HG03095 (cell line): ENCODE measurements at regions not wholly inside any gene's neighbourhood (a gene's known extent, or its start where the extent isn't known, plus 50 kb on each side); places are given as distances from the start of the nearest gene placed in this dataset.

ENCODE experiments used
- ATAC-seq: cut with Tn5 transposase; IDR thresholded peaks from one replicate; pipeline ENCODE4 v1.9.1; 2021; ENCODE audit warnings: moderate library complexity; ENCODE audit not compliant: unreplicated experiment

DNA sequence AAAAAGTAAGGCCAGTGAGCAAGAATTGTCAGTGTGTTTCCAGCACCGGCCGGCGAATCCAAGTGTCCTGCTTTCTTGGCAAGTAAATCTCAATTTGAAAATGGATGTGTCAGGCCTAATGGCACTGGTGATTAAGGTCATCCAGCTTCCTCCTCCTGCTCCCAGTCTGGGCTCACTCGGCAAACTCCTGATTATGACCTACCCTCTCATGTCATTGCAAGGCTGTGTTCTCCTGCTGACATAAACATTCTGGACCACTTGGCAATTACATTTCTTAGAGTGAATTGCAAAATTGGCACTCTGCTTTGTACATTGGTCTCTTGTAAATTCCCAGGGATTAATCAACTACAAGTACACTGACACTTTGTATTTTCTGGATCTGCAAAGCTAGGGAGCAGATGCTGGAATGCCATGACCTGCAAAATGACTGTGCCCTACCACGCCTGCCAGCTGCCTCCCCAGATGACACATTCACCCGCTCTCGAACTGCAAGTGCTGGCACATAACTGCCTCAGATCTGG is 473.8 kb downstream of the KIF20B start:
- no peak for ATAC-seq

DNA sequence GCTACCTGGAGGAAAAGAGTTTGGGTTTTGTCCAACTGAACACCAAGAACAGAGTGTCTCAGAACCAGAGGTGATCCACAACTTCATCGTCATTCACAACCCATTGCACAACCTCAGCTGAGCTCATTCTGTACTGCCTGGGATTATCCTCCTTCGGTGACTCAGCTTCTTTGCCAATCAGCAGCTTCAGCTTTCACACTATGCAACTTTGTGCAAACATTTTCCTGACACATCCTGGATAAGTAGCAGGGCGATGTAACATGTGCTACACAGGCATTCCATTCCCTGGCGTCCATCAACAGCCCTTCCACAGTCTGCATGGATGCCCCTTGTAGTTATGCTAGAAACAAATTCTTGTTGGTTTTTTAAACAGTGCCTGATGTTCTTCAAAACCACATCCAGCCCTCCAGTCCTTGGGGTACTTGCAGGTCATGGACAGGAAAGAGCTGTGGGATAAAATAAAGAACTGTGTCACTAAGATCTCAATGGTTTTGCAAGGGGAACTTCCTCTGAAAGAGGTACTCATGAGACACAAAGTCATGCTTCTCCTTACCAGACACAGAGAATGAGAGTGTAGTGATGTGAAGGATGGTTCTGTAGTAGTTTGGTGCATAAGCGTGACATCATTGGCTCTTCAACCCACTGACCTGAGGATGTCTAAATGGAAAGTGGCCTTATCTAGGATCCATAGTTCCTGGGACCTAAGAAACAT is 478.5 kb downstream of the KIF20B start:
- ATAC-seq = no peak

DNA sequence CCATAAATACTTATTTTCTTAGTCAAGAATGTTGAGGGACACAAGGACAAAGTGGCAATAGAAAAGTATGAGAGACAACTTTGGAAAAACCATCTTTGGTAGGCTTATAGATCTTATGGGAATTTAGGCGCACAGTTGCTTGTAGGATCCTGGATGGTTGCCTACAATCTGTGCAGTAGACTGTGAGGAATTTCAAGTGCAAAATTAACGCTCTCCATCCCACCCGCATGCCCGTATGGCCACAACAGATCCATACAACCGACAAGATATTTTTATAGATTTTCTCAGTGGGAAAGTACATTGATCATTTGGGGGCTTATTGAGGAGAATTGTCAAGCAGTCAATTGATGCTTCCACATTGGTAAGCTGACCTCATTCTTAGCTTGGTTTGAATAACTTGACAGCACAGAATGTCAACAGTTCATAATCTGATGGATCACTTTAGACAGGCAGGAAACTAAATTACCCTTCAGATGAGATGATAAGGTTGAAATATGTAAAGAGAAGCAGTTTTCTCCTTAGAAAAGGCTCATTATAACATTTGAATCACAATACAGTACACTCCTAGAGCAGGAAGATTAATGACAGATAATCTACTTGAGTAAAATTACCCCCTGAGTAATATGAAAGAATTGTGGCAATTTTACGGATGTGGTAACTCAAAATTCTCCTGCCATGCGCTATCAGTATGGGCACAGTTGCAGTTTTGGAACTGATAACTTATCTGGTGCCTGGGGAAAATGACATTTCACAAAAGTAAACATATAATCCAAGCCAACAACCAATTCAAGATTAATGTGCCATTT is 479.7 kb downstream of the KIF20B start:
- ATAC-seq = no peak

DNA sequence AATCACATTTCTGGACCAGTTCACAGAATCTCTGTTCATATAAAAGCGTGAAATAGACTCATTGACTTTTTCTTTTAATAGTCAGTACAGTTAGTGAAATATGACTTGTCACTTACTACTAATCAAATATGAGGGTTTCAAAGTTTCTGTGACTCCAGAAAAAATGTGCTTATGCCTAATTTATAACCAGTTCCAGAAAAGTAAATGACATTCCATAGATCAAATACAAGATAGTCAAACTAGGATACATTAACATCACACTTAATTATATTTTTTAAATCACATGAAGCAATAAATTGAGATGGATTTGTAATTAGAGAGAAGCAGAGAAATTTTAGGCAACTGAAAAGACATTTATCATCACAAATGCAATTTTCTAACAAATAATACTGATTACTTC is 491.4 kb downstream of the KIF20B start:
- ATAC-seq = no peak

DNA sequence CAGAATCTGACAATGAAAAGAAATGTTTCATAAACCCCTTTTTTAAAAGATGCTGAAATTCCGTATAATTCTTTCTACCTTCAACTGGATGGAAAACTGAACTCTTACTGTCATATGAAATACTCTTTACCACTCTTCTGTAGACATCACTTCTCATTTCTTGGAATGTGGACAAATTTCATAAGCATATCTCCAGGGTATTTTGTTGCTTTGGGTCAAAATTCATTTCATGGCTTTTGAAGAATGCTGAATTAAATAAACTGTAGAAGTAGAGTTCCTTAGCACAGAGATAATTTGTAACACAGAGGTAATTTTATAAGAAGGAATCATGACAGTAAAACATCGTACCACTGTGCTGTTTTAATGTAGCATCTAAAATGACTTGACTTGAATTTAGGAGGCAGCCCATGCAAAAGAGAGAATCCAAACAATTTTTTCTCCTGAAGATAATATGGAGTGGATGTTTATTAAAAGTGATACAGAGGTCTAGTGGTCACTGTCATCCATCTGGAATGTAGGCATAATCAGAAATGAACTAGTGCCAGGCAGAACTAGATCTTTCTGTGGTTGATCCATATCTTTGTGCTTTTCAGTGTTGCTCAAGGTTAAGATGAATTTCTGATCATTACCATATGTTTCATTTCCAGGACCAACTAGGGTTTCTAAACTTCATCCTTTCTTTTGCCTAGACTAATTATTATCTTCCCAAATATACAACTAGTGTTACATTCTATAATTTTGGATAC is 492.0 kb downstream of the KIF20B start:
- ATAC-seq = no peak

DNA sequence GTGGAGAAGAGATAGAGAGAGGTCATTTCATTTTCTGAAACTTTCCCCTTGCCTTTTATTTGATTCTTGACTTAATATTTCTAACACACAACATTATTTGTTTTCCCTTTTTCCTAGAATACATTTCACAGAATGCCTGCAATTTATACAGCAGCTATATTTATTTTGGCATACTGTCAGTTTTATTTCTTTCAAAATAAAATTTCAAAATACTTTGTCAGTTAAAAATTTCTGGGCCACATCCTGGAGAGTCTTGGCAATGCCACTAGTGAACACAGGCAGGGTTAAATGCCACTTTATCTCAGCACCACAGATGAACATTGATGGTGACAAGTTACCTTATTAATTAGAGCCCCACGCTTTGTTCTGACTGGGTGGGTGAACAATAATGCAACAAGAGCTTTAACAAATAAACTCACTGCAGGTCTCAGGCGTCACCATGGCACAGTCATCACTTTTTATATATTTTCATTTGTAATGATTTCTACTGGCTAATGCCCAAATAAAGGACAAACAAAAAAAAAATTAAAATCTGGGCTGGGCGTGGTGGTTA is 494.0 kb downstream of the KIF20B start:
- no peak for ATAC-seq

DNA sequence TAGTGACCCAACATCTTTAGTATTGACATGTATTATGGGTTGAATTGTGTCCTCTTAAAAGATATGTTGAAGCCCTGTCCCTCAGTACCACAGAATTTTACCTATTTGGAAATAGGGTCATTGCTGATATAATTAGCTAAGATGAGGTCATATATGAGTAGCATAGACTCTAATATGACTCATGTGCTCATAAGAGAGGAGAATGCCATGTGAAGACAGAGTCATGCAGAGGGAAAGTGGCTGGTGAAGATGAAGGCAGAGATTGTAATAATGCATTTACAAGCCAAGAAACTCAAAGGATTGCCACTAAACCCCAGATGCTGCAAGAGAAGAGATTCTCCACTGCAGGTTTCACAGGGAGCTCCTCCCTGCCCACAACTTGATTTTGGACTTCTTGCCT is 496.4 kb downstream of the KIF20B start:
- no peak for ATAC-seq

DNA sequence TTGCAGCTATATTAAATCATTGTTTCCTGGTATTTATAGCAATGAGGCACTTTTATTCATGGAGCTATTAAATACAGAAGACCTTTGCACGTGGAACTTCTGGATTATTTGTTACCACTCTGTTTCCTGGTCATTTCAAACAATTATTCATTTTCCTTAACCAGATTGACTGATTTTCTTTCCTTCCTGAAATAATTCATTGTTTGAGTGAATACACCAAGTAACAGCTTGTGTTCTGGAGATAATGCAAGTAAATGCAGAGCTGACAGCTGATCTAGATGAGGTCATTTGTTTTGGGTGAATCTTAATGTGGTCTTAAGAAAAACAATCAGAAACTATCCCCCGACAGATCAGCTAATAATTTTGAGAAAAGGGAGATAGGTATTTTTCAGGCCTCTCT is 497.7 kb downstream of the KIF20B start:
- ATAC-seq = no peak

DNA sequence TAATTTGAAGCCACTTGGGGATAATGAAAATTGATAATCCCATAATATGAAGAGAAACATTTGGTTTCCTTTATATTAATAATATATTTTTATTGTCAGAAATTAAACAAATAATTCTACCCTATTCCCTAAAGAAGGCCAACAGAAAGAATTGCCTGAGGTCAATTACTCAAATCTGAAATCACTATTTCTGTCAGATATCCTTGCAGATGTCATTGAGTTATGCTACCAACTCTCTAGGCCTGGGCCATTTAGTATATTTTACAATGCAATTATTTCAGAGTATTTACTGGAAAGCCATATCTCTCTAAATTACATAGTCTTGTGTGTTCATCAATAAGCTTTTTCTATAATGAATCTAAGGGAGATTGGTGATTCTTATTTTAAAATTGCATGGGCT is 498.1 kb downstream of the KIF20B start:
- no peak for ATAC-seq

DNA sequence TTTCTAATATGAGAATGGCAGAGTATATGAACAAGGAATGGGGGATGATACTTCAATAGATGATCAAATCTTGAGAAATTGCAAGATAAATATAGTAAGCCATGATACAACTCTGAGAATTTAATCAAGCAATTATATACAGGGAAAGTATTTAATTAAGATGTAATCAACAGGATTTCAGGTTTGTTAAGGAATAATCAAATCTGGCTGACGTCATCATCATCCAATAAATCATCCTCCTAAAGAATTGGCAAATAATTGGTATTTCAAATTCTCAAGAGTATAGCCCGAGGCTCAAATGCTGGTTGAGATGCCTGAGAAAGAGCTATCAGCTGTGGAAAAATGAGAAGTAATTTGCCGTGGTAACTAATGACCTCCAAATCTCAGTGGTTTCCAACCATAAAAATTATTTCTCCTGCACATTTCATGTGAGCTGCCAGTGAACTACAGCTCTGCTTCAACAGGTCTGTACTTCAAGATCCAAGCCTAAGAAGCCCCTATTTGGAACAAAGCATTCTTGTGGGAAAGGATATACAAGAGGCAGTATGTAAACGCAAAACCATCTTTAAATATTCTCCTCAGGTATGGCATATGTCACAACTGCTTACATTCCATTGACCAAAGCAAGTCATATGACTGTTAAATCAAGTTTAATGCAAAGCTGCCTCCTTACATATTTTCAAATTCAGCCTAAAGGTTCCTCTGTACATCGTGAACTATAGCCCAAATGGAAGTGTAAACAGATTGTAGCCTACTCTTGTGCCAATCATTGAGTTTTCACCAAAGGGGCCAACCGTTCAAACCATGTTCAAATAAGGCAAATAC is 503.0 kb downstream of the KIF20B start:
- no peak for ATAC-seq

DNA sequence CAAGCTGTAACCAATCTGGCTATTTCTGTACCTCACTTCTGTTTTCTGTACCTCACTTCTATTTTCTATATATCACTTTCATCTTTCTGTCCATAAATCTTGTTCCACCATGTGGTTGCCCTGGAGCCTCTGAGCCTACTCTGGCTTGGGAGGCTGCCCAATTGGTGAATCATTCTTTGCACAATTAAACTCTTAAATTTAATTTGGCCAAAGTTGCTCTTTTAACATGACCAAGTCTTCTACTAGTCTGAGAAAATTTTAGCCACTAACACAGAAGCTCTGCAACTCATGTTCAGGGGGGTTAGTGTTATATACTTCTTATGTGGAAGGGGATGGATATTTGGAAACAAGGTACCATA is 503.5 kb downstream of the KIF20B start:
- ATAC-seq = no peak

DNA sequence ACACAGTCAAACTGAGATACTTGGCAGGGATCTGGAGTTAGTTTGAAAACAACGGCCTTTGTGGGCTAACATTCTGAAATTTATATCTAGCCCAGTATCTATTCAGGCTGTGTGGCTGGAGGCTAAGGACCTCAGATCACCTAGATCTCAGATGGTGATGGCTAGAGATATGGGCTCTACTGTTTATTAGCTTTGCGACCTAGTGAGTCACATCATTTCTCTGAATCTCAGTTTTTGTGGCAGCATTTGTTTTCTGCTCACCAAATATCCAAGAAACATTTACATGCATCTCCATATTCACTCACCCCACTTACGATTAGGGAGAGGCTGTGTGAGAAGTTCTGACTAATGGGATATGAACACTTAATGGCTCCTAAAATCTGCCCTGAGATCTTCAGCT is 503.9 kb downstream of the KIF20B start:
- no peak for ATAC-seq

DNA sequence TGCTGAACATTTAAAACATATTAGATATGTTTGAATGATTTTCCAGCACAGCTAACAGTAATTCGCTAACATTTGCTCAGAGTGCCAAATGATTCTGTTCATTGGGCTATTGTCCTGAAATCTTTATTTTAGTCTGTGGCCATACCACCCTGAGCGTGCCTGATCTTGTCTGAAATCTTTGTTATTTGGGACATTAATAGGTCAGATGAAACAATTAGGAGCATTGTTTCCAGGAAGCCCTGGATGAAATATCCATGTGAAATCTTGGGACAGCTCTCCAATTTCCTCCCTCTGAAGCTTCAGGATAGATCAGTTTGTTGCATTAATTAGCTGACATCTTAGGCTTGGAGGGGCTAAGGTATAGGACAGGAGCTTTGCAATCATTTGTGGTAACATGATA is 512.0 kb downstream of the KIF20B start:
- ATAC-seq = no peak

DNA sequence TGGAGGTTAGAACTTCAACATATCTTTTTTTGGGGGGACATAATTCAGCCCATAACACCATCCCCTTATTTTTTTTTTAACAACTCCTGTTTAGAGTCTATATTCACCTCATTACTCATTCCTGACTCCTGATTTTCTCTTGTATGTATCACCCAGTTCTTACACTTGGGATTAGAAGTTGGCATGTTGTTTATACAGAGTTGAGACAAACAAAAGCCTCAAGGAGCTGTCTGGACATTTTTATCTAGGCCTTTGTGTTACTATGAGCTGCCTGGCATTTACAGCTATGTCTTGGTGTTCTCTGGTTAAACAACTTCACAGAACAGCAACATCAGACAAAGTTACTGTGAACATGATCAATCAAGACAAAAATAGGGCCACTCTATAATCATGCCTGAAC is 517.5 kb downstream of the KIF20B start:
- no peak for ATAC-seq

DNA sequence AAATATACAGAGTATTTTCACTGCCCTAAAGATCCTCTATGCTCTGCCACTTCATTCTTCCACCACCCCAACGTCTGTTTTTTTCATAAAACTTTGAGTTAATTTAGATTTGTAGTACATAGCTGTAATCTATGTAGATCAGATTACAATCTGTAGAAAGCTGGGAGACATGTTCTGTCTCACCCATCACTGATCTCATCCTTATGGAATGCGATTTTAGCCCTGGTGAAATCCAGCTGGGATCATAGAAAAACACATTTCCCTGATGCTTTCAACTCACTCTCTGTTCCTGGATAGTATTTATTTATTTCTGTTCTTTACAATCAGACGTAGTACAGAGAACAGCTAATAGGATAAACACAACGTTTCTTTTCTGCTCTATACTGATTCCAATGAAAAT is 521.0 kb downstream of the KIF20B start:
- ATAC-seq = no peak

DNA sequence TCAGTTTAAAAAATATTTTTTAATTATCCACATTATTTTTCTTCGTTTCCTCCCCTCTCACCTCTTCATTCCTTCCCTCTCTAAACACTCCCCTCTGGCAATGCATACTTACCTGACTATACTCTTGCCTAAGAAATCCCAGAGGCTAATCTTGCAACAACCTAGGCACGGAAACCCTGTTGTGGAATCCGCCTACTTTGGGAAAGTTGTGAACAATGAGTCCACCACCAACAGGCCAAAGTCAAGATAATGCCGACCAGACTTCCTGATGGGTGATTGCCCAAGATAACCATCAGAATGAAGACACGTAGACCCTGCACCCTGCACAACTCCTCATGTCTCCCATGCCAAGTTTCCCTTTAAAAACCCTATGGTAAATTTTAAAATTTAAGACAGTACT is 521.5 kb downstream of the KIF20B start:
- no peak for ATAC-seq

DNA sequence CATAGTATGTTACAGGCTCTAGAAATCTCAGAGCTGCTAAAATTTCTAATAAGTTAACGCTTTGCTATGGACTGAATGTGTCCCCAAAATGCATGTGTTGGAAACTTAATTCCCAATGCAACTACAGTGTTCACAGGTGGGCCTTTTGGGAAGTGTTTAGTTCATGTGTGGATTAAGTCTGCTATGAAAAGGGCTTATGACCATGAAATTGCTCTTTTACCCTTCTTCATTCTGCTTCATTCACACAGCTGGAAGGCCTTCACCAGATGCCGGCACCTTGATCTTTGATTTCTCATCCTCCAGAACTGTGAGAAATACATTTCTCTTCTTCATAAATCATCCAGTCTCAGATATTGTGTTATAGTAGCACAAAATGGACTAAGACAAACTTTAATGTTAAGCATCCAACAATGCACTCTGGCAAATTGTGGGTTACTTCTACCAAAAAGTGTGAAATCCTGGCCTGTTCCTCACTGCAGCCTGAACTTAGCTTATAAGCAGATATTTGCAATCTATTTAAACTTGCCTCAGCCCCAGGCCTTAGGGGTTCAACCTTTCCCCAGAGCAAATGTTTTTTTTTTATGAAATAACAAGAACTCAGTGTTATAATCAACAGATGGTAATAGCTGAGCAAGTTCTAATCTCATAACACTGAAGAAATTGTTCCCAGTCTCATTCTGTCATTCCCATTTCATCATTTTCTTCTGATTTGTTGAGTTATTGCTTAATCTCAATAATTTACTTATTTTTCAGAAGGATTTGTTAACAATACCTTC is 523.6 kb downstream of the KIF20B start:
- no peak for ATAC-seq

DNA sequence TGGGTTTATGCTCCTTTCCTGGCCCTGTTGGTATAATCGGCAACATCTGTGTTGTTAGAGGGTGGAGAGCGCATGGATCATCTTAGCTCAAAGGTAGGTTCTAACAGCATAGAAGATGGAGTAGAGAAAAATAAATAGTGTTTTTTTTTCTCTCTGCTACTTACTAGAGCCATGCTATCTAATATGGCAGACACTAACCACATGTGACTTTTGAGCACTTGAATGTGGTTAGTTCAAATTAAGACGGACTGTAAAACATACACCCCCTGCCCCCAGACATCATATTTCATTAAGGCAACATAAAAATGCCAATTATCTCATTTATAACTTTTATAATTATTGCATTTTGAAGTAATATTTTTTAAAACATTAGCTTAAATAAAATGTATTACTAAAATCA is 525.1 kb downstream of the KIF20B start:
- ATAC-seq = no peak

DNA sequence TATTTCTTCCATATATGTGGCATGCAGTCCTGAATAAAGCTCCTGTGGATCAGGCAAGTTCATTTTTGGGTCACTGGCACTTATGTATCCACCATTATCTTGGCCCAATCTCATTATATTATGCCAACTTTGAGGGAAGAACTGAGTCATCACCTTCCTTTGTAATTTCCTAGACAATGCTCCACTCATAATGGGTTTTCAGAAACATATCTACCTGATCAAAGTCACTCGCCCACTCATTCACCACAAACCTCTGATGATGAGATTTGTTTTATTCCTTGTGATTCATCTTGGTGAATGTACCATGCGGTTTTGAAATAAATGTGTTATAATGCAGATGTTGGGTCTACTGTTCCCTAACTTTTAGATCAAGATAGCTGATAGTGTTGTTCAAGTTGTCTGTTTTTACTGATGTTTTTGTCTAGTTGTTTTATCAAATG is 525.8 kb downstream of the KIF20B start:
- ATAC-seq = no peak

DNA sequence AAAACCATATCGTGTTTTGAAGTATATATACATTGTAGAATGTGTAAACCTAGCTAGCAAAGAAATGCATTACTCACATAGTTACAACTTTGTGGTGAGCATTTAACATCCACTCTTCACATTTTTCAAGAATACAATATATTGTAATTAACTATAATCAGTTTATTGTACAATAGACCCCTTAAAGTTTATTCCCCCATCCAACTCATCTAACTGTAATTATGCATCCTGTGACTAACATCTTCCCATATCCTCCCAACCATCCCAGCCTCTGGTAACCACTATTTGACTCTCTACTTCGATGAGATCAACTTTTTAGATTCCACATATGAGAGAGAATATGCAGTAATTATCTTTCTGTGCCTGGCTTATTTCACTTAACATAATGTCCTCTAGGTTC is 526.4 kb downstream of the KIF20B start:
- ATAC-seq = no peak
